Neural progenitor cell (in vitro differentiated cells): ENCODE measurements at regions not wholly inside any gene's neighbourhood (a gene's known extent, or its start where the extent isn't known, plus 50 kb on each side); places are given as distances from the start of the nearest gene placed in this dataset.
"Not testable (repeated sequence)": the region's sequence is repeated elsewhere in the genome, so short reads cannot be mapped to it uniquely, and the experiment has no call there.

Source experiments
- EZH2 ChIP-seq: fragments of 200-600 bp; sonication (generic); IDR thresholded peaks from 2 replicates; pipeline ENCODE4 v1.6.1; 2017; ENCODE audit warnings: antibody characterized with exemption, mild to moderate bottlenecking, moderate library complexity
- TF ChIP-seq, protein P1 (sequence below): fragments of 200-600 bp; sonication (generic); IDR thresholded peaks from 2 replicates; pipeline ENCODE4 v1.5.1; 2017; ENCODE audit warnings: antibody characterized with exemption, mild to moderate bottlenecking

DNA sequence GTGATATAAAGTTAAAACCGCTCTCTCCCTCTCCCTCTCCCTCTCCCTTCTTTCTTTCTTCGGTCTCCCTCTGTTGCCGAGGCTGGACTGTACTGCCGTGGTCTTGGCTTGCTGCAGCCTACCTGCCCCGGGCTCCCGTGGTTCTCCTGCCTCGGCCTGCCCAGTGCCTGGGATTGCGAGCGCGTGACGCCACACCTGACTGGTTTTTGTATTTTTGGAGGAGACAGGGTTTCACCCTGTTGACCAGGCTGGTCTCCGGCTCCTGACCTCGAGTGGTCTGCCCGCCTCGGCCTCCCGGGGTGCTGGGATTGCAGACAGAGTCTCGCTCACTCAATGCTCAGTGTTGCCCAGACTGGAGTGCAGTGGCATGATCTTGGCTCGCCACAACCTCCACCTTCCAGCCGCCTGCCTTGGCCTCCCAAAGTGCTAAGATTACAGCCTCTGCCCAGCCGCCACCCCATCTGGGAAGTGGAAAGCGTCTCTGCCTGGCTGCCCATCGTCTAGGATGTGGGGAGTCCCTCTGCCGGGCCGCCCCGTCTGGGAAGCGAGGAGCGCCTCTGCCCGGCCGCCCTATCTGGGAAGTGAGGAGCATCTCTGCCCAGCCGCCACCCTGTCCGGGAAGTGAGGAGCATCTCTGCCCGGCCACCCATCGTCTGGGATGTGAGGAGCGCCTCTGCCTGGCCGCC is 400.5 kb downstream of the CAAP1 start:
- TF ChIP-seq, protein P1, sequence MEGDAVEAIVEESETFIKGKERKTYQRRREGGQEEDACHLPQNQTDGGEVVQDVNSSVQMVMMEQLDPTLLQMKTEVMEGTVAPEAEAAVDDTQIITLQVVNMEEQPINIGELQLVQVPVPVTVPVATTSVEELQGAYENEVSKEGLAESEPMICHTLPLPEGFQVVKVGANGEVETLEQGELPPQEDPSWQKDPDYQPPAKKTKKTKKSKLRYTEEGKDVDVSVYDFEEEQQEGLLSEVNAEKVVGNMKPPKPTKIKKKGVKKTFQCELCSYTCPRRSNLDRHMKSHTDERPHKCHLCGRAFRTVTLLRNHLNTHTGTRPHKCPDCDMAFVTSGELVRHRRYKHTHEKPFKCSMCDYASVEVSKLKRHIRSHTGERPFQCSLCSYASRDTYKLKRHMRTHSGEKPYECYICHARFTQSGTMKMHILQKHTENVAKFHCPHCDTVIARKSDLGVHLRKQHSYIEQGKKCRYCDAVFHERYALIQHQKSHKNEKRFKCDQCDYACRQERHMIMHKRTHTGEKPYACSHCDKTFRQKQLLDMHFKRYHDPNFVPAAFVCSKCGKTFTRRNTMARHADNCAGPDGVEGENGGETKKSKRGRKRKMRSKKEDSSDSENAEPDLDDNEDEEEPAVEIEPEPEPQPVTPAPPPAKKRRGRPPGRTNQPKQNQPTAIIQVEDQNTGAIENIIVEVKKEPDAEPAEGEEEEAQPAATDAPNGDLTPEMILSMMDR: not testable (repeated sequence)
- TF ChIP-seq EZH2: not testable (repeated sequence)
